Esophagus muscularis mucosa (tissue), 4 donors: ENCODE measurements at regions not wholly inside any gene's neighbourhood (a gene's known extent, or its start where the extent isn't known, plus 50 kb on each side); places are given as distances from the start of the nearest gene placed in this dataset.

ENCODE experiments used
- EP300 ChIP-seq: sonication (generic); formaldehyde crosslinking; IDR thresholded peaks from one replicate; pipeline ENCODE4 v1.6.1; 2017; ENCODE audit warnings: antibody characterized with exemption
- POLR2A ChIP-seq: fragments of 450-650 bp; IDR thresholded peaks from one replicate; pipeline ENCODE4 v1.6.1; 2017; ENCODE audit warnings: antibody characterized with exemption, moderate library complexity, mild to moderate bottlenecking, low read depth
- POLR2AphosphoS5 ChIP-seq, 2 donors: sonication (generic); formaldehyde crosslinking; IDR thresholded peaks; one replicate each; pipeline ENCODE4 v1.6.1; 2017; ENCODE audit warnings: antibody characterized with exemption in 2 of 2
- TF ChIP-seq, protein P1 (sequence below), 3 experiments: fragments of 200-600 bp in 2 of 3; fragments of 450-650 bp in 1 of 3; sonication (generic) in 2 of 3; IDR thresholded peaks; one replicate each; pipeline ENCODE4 v1.5.1; 2017 to 2019; ENCODE audit warnings: antibody characterized with exemption in 3 of 3, mild to moderate bottlenecking in 2 of 3, moderate library complexity in 1 of 3

DNA sequence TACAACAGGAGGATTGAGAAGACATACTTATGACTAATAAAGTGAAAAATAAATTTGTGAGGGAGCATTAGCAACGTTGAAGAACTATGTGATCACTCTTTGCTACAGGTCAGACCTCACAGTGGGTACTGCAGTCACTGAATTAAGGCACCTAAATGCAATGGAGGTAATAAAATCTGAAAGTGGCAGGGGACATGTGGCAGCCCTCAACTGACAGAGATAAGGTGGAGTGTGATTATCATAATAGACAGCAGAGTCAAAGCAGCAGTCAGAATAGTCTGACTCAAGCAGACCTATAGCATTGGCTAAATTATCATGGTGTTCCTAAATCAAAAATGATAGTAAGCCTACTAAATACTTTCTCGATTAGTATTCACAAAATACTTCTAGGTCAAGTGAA lies 1220.5 kb downstream of the PCDH18 start:
- no peak for TF ChIP-seq EP300
- TF ChIP-seq, protein P1, sequence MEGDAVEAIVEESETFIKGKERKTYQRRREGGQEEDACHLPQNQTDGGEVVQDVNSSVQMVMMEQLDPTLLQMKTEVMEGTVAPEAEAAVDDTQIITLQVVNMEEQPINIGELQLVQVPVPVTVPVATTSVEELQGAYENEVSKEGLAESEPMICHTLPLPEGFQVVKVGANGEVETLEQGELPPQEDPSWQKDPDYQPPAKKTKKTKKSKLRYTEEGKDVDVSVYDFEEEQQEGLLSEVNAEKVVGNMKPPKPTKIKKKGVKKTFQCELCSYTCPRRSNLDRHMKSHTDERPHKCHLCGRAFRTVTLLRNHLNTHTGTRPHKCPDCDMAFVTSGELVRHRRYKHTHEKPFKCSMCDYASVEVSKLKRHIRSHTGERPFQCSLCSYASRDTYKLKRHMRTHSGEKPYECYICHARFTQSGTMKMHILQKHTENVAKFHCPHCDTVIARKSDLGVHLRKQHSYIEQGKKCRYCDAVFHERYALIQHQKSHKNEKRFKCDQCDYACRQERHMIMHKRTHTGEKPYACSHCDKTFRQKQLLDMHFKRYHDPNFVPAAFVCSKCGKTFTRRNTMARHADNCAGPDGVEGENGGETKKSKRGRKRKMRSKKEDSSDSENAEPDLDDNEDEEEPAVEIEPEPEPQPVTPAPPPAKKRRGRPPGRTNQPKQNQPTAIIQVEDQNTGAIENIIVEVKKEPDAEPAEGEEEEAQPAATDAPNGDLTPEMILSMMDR (IDR thresholded peaks at IDR 0.05): no peak
- TF ChIP-seq POLR2AphosphoS5 (IDR thresholded peaks at IDR 0.05): no peak
- TF ChIP-seq POLR2A: no peak
